ENCODE measurements at regions not wholly inside any gene's neighbourhood (a gene's known extent, or its start where the extent isn't known, plus 50 kb on each side); places are given as distances from the start of the nearest gene placed in this dataset.
"Not testable (repeated sequence)": the region's sequence is repeated elsewhere in the genome, so short reads cannot be mapped to it uniquely, and the experiment has no call there.

- no peak for DNase-seq (ENCODE audit: low spot score)
Observed at GRCh38 chr7:142501434-142501833, 243.6 kb upstream of the PRSS58 start.

- no peak for DNase-seq (ENCODE audit: low spot score)
Observed at GRCh38 chr7:142500366-142500765, 242.5 kb upstream of the PRSS58 start.

GRCh38 chr7:142499635-142500034 lies 241.8 kb upstream of the PRSS58 start:
- DNase-seq (ENCODE audit: low spot score), result no peak

GRCh38 chr7:142498364-142498763 lies 240.5 kb upstream of the PRSS58 start:
- no peak for DNase-seq (ENCODE audit: low spot score)

- DNase-seq (ENCODE audit: low spot score), result peak; percentile 61
Observed at GRCh38 chr7:142496545-142496991, 238.7 kb upstream of the PRSS58 start.

GRCh38 chr7:142495879-142496278 lies 238.0 kb upstream of the PRSS58 start:
- not testable (repeated sequence) for DNase-seq (ENCODE audit: low spot score)

- DNase-seq (ENCODE audit: low spot score), result not testable (repeated sequence)
Observed at GRCh38 chr7:142495301-142495700, 237.4 kb upstream of the PRSS58 start.

GRCh38 chr7:142494021-142494420 lies 236.2 kb upstream of the PRSS58 start:
- no peak for DNase-seq (ENCODE audit: low spot score)

- DNase-seq (ENCODE audit: low spot score), result no peak
Observed at GRCh38 chr7:142488842-142489241, 231.0 kb upstream of the PRSS58 start.

- DNase-seq (ENCODE audit: low spot score), result no peak
Observed at GRCh38 chr7:142488036-142488633, 230.3 kb upstream of the PRSS58 start.

- DNase-seq (ENCODE audit: low spot score), result not testable (repeated sequence)
Observed at GRCh38 chr7:142487565-142487964, 229.7 kb upstream of the PRSS58 start.

GRCh38 chr7:142487124-142487523 lies 229.3 kb upstream of the PRSS58 start:
- no peak for DNase-seq (ENCODE audit: low spot score)

- DNase-seq (ENCODE audit: low spot score), result no peak
Observed at GRCh38 chr7:142485617-142486226, 227.9 kb upstream of the PRSS58 start.

GRCh38 chr7:142483659-142484317 lies 225.9 kb upstream of the PRSS58 start:
- no peak for DNase-seq (ENCODE audit: low spot score)

- peak; percentile 58 for DNase-seq (ENCODE audit: low spot score)
Observed at GRCh38 chr7:142482891-142483658, 225.2 kb upstream of the PRSS58 start.

GRCh38 chr7:142481548-142481947 lies 223.7 kb upstream of the PRSS58 start:
- no peak for DNase-seq (ENCODE audit: low spot score)

- peak; percentile 74 for DNase-seq (ENCODE audit: low spot score)
Observed at GRCh38 chr7:142478479-142479220, 220.8 kb upstream of the PRSS58 start.

GRCh38 chr7:142477801-142478200 lies 219.9 kb upstream of the PRSS58 start:
- not testable (repeated sequence) for DNase-seq (ENCODE audit: low spot score)

GRCh38 chr7:142477079-142477651 lies 219.3 kb upstream of the PRSS58 start:
- DNase-seq (ENCODE audit: low spot score), result no peak

GRCh38 chr7:142476077-142476476 lies 218.2 kb upstream of the PRSS58 start:
- DNase-seq (ENCODE audit: low spot score), result peak; percentile 37

GRCh38 chr7:142471820-142472219 lies 214.0 kb upstream of the PRSS58 start:
- no peak for DNase-seq (ENCODE audit: low spot score)

- DNase-seq (ENCODE audit: low spot score), result no peak
Observed at GRCh38 chr7:142470544-142470830, 212.6 kb upstream of the PRSS58 start.

All from pons (tissue), 1 donor.